GM21619 (cell line): ENCODE measurements at regions not wholly inside any gene's neighbourhood (a gene's known extent, or its start where the extent isn't known, plus 50 kb on each side); places are given as distances from the start of the nearest gene placed in this dataset.

Experiments
- ATAC-seq: cut with Tn5 transposase; IDR thresholded peaks from one replicate; pipeline ENCODE4 v1.9.1; 2021; ENCODE audit not compliant: unreplicated experiment

- ATAC-seq: no peak
Observed at GRCh38 chr14:95413289-95414215, 93.8 kb upstream of the CLMN start.

GRCh38 chr14:95410838-95411237 lies 91.1 kb upstream of the CLMN start:
- ATAC-seq: no peak

DNA sequence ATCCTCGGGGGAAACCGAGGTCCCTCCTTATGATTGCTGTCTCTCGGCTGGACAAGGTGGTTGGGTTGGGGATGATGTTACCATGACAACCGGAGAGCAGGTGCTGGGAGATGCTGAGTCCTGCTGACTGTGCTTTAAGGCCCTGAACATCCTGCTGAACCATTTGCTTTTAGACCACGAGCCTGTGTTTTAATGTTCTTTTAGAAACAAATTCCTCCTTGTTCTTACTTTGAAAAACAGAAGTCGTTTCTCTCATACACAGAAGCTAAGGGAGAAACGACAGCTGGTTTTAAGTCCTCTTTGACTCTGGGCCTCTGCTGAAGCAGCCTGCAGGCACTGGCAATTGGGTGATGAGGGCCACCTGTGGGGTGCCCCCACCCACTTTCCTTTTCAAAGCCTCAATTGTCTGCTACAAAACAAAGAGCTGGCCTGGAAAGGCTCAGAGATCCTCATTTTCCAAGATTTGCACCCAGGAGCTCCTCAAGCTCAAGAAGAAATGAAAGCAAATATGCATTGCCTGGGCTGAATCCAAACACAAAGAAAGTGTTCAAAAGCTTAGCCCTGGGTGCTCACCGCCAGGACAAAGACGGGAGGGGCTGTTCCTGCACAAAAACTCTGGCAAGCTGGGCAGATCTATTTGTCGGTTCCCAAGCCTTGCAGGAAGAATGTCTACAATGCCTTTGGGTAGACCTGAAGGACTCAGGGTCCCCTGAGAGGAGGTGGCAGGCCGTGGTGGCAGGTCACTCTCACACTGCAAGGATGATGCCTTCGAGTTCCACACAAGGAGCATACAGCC lies 90.0 kb upstream of the CLMN start:
- no peak for ATAC-seq

DNA sequence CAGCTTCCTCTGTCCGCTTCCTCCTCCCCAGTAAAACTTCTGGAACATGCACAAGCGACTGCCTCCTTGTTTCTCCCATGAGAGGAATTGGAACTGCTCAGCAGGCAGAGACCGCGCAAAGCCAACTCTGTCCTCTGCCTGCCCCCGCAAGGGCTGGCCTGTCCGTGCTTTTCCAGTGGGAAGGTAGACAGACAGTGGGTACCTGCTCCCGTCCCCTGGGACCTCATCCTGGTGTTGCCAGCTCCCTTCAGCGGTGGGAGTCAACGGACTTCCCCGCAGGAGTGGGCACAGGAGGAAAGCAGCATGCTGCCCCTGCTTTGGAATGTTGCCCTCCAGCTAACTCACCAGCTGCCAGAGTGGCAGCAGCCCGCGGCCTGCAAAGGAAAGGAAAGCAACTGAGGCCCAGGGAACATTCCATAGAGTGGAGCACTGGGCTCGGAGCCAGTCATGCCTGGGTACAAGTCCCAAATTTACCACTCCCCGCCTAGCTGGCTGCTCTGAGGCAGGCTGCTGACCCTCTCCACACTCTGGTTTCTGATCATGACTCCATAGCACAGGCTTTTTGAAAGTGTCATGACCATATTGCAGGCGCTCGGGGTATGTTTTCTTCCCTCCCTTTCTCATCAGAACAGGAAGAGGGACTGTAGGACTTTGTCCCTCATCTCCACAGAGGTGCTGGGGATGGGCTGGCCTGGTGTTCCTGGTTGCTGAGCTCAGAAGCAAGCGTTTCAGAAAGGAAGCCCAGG lies 89.2 kb upstream of the CLMN start:
- no peak for ATAC-seq

DNA sequence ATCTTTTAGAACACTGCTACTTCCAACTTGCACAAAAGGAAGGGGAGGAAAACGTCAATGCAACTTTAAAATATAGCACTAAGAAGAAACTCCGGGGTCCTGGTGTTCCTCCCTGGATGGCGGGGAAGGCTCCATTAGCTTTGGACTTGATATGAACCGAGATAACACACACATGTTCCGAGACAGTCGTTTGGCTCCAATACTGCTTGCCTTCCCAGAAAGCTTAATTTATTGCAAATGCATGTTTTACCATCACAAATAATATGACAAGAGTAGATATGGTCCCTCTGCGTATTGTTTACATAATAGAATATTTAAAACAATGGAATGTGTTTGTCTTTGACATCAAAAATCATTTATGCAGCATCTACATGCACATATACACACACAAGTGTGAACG lies 87.6 kb upstream of the CLMN start:
- no peak for ATAC-seq

DNA sequence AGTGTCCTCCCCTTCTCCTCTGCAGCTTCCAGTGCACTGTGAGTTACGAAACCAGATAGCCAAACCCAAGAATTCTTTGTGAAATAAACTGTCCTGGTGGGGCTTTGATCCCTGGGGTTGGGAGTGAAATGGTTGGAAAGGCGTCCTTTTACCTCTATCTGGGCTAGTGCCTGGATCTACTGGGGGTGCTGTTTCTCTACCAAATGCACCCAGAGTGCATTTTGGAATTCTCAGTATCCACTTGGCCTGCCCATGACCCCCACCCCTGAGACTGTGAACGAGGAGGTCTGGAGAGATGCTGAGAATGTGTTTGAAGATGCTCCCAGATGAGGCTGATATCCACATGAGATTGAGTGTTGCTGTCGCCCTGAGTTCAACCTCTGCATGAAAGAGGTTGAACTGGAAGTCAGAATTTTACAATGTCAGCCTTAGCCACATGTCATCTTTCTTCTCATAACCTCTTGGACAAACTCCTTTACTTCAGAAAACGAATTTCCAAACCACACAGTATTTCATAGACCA lies 87.1 kb upstream of the CLMN start:
- no peak for ATAC-seq

GRCh38 chr14:95404583-95404982 lies 84.9 kb upstream of the CLMN start:
- no peak for ATAC-seq

DNA sequence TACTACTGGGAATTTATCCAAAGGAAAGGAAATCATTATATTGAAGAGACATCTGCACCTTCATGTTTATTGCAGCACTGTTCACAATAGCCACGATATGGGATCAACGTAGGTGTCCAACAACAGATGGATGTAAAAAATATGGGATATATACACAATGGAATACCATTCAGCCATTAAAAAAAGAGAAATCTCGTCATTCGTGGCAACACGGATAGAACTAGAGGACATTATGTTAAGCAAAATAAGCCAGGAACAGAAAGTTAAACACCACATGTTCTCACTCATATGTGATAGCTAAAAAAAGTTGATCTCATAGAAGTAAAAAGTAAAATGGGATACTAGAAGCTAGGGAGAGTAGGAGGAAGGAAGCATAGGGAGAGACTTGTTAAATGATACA lies 82.9 kb upstream of the CLMN start:
- no peak for ATAC-seq

DNA sequence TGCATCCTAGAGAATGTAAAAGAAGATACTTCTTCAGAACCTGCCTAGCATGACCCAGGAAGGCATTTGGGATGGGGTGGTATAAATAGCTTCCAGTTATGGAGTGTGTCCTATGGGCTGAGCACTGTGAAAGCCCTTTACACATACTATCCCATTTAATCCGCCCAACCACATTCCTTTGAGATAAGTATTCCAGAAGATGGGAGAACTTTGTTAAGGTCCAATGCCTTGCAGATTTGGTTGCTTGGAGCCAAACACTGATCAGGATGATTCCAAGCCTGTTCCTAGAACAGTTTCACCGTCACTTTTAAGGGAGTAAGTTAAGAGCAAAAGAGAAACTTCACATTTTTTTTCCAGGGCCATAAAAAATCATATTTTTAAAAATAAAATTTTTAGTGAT lies 82.5 kb upstream of the CLMN start:
- no peak for ATAC-seq

GRCh38 chr14:95398630-95399547 lies 79.2 kb upstream of the CLMN start:
- ATAC-seq: no peak

DNA sequence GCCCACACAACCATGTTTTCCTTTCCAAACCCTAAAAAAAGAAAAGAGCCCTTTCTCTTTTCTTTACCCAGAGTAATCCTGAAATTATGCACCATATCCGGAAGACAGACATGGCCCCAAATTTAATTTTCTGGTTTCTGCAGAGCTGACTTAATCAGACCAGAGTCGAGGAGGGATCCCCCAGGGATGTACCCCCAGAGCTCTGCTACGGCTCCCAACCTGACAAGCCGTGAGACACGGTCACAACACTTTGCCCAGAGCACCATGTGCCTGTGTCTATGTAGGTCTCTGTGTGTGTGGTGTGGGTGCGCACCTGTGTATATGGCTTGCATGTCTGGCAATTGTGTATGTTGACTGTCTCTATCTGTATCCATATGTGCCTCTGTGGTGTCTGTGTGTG lies 77.6 kb upstream of the CLMN start:
- ATAC-seq: no peak

DNA sequence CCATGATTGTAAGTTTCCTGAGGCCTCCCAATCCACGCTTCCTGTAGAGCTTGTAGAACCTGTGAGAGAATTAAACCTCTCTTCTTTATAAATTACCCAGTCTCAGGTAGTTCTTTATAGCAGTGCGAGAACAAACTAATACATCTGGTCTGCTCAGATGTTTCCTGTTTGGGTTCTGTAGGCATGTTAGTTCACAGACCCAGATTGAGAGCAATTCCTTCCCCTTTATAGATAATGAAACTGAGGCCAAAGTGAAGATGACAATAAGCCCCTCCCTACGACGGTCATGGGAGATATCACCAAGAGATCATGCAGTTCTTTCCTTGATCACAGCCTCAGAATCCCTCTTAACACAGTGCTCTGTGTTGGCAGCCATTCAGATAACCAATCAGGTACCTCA lies 76.5 kb upstream of the CLMN start:
- ATAC-seq: no peak

DNA sequence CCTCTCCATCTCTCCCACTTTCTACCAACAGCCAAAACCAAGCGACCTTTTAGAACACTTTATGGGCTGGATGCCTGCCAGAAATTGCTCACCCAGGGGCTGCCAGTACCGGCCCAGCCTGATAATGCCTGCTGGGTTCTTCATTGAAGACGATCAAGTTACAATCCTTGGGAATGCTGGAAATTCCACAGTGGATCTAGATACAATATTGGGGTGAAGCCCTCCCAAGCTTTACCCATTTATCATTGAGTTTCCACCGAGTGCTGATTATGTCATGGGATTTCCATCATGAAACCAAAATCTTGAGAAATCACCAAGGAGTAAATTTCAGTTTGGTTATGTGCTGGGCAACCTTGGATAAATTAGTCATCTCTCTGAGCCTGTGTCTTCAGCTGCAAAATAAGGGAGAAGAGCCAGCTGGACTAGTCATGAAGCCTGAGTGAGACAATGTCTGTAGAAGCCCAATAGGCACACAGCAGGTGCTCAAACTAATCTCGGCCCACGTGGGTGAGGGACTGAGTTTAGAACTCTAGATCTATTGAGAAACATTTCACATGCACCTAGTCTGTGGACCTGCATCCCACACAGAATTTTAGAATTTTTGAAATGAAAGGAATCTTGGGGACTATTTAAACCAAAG lies 75.5 kb upstream of the CLMN start:
- ATAC-seq: no peak

DNA sequence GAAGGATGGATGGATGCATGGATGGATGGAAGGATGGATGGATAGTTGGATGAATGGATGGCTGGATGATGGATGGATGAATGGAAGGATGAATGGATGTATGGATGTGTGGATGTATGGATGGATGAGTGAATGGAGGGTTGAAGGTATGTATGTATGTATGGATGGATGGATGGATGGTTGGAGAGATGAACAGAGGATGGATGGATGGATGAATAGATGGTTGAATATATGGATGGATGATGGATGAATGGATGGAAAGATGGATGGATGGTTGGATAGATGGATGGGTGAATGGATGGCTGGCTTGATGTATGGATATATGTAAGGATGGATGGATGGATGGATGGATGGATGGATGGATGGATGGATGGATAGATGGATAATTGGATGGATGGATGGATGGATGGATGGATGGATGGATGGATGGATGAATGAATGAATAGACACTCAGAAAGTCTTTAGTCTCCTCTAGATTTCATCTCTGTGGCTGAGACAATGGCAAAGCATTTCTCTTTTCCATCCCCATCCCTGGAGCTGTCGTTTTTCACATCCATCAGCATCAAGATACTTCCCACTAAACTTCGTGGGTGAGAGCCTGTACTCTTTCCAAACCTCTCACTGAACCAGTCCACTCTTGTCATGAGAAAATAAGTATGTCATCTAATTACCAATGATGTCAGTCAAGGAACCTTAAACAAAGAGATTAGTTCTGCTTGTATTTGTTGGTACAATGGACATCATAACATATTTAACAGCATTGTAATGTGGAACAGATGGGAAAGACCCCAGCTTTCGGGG lies 74.8 kb upstream of the CLMN start:
- no peak for ATAC-seq

DNA sequence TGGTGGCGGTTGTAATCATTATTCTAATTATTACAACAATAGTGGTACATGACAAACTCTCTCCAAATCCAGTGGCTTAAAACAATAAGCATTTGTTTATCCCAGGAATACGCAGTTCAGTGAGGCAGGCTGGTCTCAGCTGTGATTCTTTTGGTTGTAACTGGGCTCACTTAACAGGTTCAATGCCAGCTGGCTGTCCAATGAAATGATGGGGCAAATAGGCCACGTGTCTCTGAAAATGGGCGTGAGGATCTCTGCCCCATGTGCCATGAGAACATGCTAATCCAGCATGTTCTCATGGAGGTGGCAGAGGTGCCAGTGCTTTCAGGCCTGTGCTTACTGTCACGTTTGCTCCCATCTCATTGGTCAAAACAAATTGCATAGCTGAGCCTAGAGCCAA lies 73.1 kb upstream of the CLMN start:
- ATAC-seq: no peak

DNA sequence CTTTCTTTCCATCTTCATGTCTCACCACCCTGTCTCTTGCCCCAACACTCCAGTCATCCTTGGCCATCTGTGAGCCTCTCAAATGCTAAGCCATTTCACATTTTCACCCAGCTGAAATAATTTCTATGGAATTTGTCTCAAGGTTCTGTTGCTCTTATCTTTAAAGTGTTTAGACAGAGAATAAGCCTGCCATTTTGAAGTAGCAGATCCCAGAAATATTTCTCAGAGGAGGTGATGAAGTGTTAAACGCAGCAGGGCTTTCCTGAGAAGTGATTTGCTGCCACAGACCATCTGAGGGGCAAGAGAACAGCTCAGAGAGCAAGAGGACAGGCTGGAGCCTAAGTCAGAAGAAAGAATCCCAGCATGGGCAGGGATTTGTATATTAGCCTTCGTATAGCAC lies 71.6 kb upstream of the CLMN start:
- no peak for ATAC-seq

GRCh38 chr14:95389471-95390011 lies 69.8 kb upstream of the CLMN start:
- ATAC-seq: no peak

DNA sequence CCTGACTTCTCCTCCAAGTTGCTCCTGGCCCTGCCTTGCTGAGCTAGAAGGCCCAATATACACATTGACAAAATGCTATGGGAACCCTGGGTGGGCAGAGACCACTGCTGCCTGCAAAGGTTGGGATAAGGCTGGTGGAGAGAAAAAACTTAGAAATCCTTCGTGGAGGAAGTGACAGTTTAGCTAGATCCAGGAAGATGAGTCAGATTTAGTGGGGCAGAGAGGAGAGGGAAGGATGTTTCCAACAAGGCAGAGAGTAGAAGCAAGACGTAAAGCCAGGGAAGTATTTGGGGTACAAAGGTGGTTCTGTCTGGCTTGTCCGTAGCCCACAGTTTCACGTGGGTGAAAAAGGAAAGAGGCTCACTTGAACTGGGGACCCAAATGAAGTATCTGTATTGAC lies 69.0 kb upstream of the CLMN start:
- ATAC-seq: no peak
